OCI-LY7 (cell line): ENCODE measurements at regions not wholly inside any gene's neighbourhood (a gene's known extent, or its start where the extent isn't known, plus 50 kb on each side); places are given as distances from the start of the nearest gene placed in this dataset.

ENCODE experiments used
- BruUV-seq: library from RNA; stranded (reverse); fragments of 400-500 nt; replicated peaks from 2 replicates; lab custom pipeline; 2021; lab: Mats Ljungman, UMichigan
- CTCF ChIA-PET: fragments of 300-600 bp; sonication (Branson Sonifier 250); formaldehyde crosslinking; loops from one replicate; lab custom pipeline; 2022; ENCODE audit warnings: antibody characterized with exemption; ENCODE audit not compliant: unreplicated experiment; lab: Charles Lee
- POLR2A ChIA-PET: fragments of 300-600 bp; sonication (Branson Sonifier 250); formaldehyde crosslinking; loops from one replicate; lab custom pipeline; 2022; ENCODE audit warnings: antibody characterized with exemption; lab: Charles Lee
- DNase-seq: peaks from one replicate; pipeline ENCODE4 v3.0.0-alpha.2; 2015; ENCODE audit warnings: low spot score
- H2AFZ ChIP-seq: fragments of 200-600 bp; sonication (generic), shearing (Covaris generic); 2 replicates; pipeline ENCODE4 v1.6.1; 2014; ENCODE audit warnings: mild to moderate bottlenecking, antibody characterized with exemption, low read length, moderate library complexity
- H3K27ac ChIP-seq: fragments of 200-600 bp; sonication (generic); 2 replicates; pipeline ENCODE4 v1.5.1; 2014; ENCODE audit warnings: mixed run types, low read depth, mild to moderate bottlenecking, moderate library complexity, low read length, inconsistent platforms; ENCODE audit not compliant: poor library complexity, severe bottlenecking
- H3K36me3 ChIP-seq: fragments of 200-600 bp; sonication (generic); 2 replicates; pipeline ENCODE4 v1.6.1; 2014; ENCODE audit warnings: mild to moderate bottlenecking, antibody characterized with exemption, low read length, moderate library complexity, mixed read lengths; ENCODE audit not compliant: insufficient read depth
- H3K4me1 ChIP-seq: fragments of 200-600 bp; sonication (generic); 2 replicates; pipeline ENCODE4 v1.5.1; 2014; ENCODE audit warnings: mild to moderate bottlenecking, low read length; ENCODE audit not compliant: insufficient read depth, poor library complexity, severe bottlenecking
- H3K4me2 ChIP-seq: fragments of 200-600 bp; sonication (generic); 2 replicates; pipeline ENCODE4 v1.6.1; 2014; ENCODE audit warnings: mild to moderate bottlenecking, low read length
- H3K4me3 ChIP-seq: fragments of 200-600 bp; sonication (generic); 2 replicates; pipeline ENCODE4 v1.5.1; 2014; ENCODE audit warnings: mild to moderate bottlenecking, low read depth, low read length; ENCODE audit not compliant: poor library complexity, severe bottlenecking
- H3K79me2 ChIP-seq: fragments of 200-600 bp; sonication (generic); 2 replicates; pipeline ENCODE4 v1.6.1; 2016; ENCODE audit warnings: low read depth, mild to moderate bottlenecking, low read length, moderate library complexity, mixed read lengths; ENCODE audit not compliant: insufficient read depth
- H3K9me2 ChIP-seq: fragments of 200-600 bp; sonication (generic); 2 replicates; pipeline ENCODE4 v1.6.1; 2016; ENCODE audit warnings: mild to moderate bottlenecking, low read length, mixed read lengths; ENCODE audit not compliant: insufficient read depth
- H3K9me3 ChIP-seq: fragments of 200-600 bp; sonication (generic); 2 replicates; pipeline ENCODE4 v1.6.1; 2014; ENCODE audit warnings: mild to moderate bottlenecking, mixed run types, low read length, mixed read lengths
- H4K20me1 ChIP-seq: fragments of 200-600 bp; sonication (generic); 2 replicates; pipeline ENCODE4 v1.6.1; 2014; ENCODE audit warnings: mild to moderate bottlenecking, antibody characterized with exemption, low read length, moderate library complexity, mixed read lengths; ENCODE audit not compliant: insufficient read depth
- EZH2phosphoT487 ChIP-seq: fragments of 200-600 bp; sonication (generic); IDR thresholded peaks from 2 replicates; pipeline ENCODE4 v1.6.1; 2018; ENCODE audit warnings: low read depth, borderline replicate concordance, mild to moderate bottlenecking, mixed run types, antibody characterized with exemption, low read length, moderate library complexity, mixed read lengths
- intact Hi-C: fragments of 100-400 bp; cut with micrococcal nuclease; formaldehyde crosslinking; loops from one replicate; pipeline ENCODE4 v1.10.0; 2022; ENCODE audit not compliant: unreplicated experiment
- TF ChIP-seq, protein P1 (sequence below): fragments of 200-600 bp; sonication (generic); conservative IDR thresholded peaks from 2 replicates; pipeline ENCODE4 v1.5.1; 2014; ENCODE audit warnings: mild to moderate bottlenecking, antibody characterized with exemption, low read length, moderate library complexity, mixed read lengths

DNA sequence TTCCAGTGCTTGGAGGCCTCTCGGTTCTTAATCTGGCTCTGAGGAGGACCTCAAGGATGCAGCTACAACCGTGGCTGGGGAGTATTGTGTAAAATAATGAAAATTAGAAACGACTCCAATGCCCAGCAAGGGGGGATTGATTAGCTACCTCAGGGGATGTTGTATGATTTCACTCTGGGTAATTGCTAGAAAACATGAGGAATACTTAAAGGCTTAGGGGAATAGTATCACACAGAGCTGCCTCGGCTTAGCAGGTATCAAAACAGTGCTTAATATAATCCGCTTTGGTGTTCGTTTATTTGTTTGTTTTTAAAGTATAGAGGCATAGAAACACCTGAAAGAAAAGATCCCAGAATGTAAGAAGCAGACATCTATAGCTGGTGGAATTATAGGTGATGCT is 102.5 kb downstream of the INHBB start:
- CTCF ChIA-PET: no interaction called here

DNA sequence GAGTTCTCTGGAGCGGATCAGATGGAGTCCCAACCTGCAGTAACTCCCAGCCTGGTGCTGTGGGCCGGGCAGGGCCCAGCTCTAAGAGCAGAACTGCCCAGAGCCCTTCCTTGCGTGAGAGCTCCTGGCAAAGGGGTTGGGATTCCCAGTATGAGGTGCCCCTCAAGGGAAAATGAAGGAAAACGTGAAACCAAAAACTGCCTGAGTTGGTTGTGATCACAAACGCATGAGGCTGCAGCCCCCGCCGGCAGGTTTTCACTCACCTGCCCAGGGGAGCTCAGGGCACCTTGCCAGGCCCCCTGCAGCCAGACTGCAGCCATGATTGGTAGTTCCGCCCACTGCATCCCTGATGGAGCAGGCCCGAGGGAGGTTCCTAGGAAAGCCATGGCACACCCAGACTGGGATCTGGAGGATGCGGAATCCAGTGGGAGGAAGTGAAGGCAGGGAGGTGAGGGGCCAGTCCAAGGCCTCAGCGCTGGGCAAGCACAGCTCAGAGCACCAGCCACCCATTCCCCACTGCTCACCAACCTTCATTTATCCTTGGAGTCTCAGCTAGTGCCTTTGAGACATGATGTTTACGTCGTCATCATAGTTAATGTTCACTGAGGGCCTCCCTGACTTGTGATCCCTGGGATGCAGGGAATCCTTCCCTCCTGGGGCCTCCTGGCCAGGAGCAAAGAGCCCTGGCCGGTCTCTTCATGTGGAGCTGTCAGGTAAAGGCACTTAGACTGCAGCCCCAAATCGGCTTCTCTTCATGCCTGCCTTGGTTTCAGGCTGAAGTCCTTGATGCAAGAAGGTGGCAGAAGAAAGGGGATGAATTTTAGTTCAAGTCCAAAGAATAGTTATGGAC is 103.2 kb downstream of the INHBB start:
- no peaks in the 10 kb centered on the region for H3K36me3 ChIP-seq
- no peak for DNase-seq
- H3K4me1 ChIP-seq: no peaks in the 10 kb centered on the region
- intact Hi-C loops: no loop called here
- no peak overlapping the region for H3K27ac ChIP-seq
- no TSS peak for BruUV-seq
- H2AFZ ChIP-seq: no peak overlapping the region
- no peaks in the 10 kb centered on the region for H3K9me3 ChIP-seq
- ChIA-PET CTCF (interaction anchor here (0.6 kb wide), 1 partner anchor 626 kb away, joined by 3 read pairs; no protein-coding TSS in a partner anchor), POLR2A (no interaction called here)
- H3K79me2 ChIP-seq: no peaks in the 10 kb centered on the region
- no peak overlapping the region for H3K4me3 ChIP-seq
- TF ChIP-seq, protein P1, sequence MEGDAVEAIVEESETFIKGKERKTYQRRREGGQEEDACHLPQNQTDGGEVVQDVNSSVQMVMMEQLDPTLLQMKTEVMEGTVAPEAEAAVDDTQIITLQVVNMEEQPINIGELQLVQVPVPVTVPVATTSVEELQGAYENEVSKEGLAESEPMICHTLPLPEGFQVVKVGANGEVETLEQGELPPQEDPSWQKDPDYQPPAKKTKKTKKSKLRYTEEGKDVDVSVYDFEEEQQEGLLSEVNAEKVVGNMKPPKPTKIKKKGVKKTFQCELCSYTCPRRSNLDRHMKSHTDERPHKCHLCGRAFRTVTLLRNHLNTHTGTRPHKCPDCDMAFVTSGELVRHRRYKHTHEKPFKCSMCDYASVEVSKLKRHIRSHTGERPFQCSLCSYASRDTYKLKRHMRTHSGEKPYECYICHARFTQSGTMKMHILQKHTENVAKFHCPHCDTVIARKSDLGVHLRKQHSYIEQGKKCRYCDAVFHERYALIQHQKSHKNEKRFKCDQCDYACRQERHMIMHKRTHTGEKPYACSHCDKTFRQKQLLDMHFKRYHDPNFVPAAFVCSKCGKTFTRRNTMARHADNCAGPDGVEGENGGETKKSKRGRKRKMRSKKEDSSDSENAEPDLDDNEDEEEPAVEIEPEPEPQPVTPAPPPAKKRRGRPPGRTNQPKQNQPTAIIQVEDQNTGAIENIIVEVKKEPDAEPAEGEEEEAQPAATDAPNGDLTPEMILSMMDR: no peak
- no peak for TF ChIP-seq EZH2phosphoT487
- no peaks in the 10 kb centered on the region for H3K9me2 ChIP-seq
- H3K4me2 ChIP-seq: no peak overlapping the region
- no peaks in the 10 kb centered on the region for H4K20me1 ChIP-seq

More for the DNA sequence above, 102.5 kb downstream of the INHBB start:
- intact Hi-C loops: no loop called here
- BruUV-seq: no TSS peak
- H4K20me1 ChIP-seq: no peaks in the 10 kb centered on the region
- H3K4me2 ChIP-seq: no peak overlapping the region
- H3K4me1 ChIP-seq: no peaks in the 10 kb centered on the region
- POLR2A ChIA-PET: no interaction called here
- no peak overlapping the region for H3K27ac ChIP-seq
- no peaks in the 10 kb centered on the region for H3K36me3 ChIP-seq
- no peak for DNase-seq
- H3K79me2 ChIP-seq: no peaks in the 10 kb centered on the region
- no peak overlapping the region for H2AFZ ChIP-seq
- H3K9me3 ChIP-seq: no peaks in the 10 kb centered on the region
- H3K9me2 ChIP-seq: no peaks in the 10 kb centered on the region
- TF ChIP-seq, protein P1: no peak
- TF ChIP-seq EZH2phosphoT487: no peak
- H3K4me3 ChIP-seq: no peak overlapping the region

DNA sequence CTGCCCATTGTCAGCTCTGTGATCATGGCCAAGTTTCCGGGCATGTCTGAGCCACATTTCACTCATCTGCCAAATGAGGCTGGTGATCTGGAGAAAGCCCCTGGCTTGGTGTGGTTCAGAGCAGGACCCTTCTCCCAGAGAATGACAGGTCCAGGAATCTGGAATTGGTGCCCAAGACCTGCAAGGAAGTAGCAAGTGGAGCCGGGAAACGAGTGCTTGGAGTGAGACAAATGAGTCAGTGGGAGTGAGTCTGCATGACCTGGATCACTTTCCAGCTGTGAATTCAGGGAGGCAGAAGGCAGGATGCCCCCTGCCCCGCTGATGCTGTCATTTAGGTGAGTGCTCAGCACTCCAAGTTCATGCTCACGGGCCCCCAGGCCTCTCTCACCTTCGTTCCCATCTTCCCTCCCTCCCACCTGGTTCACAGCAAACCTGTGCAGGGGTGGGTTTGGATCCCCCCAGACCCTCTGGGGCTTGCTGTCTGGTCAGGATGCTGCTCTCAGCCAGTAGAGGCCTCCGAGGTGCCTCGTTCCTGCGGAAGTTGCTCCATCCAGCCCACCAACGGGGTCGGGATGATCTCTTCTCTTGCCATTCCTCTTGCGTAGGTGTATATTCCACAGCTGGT is 104.4 kb downstream of the INHBB start:
- no peak for TF ChIP-seq EZH2phosphoT487
- TF ChIP-seq, protein P1: no peak
- Histone ChIP-seq H4K20me1 (no peaks in the 10 kb centered on the region), H3K27ac (no peak overlapping the region), H3K79me2 (no peaks in the 10 kb centered on the region), H3K4me2 (no peak overlapping the region), H3K36me3 (no peaks in the 10 kb centered on the region), H2AFZ (no peak overlapping the region), H3K9me2 (no peaks in the 10 kb centered on the region), H3K9me3 (no peaks in the 10 kb centered on the region), H3K4me1 (no peaks in the 10 kb centered on the region), H3K4me3 (no peak overlapping the region)
- no peak for DNase-seq
- POLR2A ChIA-PET: no interaction called here
- BruUV-seq: no TSS peak
- CTCF ChIA-PET: no interaction called here
- intact Hi-C loops: no loop called here
